Ascending aorta (tissue), 2 donors: ENCODE measurements at regions not wholly inside any gene's neighbourhood (a gene's known extent, or its start where the extent isn't known, plus 50 kb on each side); places are given as distances from the start of the nearest gene placed in this dataset.

Experiments
- DNase-seq, 2 donors: peaks; one replicate each; pipeline ENCODE4 v3.0.0-alpha.2; 2019; ENCODE audit warnings: low spot score in 2 of 2
- H3K27ac ChIP-seq, 2 donors: fragments of 200-600 bp; sonication (generic); one replicate each; pipeline ENCODE4 v1.5.1; 2016 to 2017; ENCODE audit warnings: mild to moderate bottlenecking in 1 of 2
- H3K27me3 ChIP-seq: fragments of 200-600 bp; sonication (generic); one replicate; pipeline ENCODE4 v1.5.1; 2017
- H3K36me3 ChIP-seq, 2 donors: fragments of 200-600 bp; sonication (generic); one replicate each; pipeline ENCODE4 v1.5.1; 2016
- H3K4me1 ChIP-seq, 2 donors: fragments of 200-600 bp; sonication (generic); one replicate each; pipeline ENCODE4 v1.5.1; 2016 to 2017; ENCODE audit warnings: mild to moderate bottlenecking in 1 of 2
- H3K4me3 ChIP-seq, 2 donors: fragments of 200-600 bp; sonication (generic); one replicate each; pipeline ENCODE4 v1.5.1; 2016 to 2017; ENCODE audit warnings: mild to moderate bottlenecking in 1 of 2
- H3K9me3 ChIP-seq, 2 donors: fragments of 200-600 bp; sonication (generic); one replicate each; pipeline ENCODE4 v1.5.1; 2016
- CTCF ChIP-seq, 3 experiments: fragments of 200-600 bp in 2 of 3; fragments of 450-650 bp in 1 of 3; sonication (generic) in 2 of 3; IDR thresholded peaks; one replicate each; pipeline ENCODE4 v1.5.1; 2016 to 2019; ENCODE audit warnings: antibody characterized with exemption in 3 of 3, mild to moderate bottlenecking in 1 of 3, moderate library complexity in 1 of 3
- intact Hi-C: fragments of 100-400 bp; cut with DNase I; formaldehyde crosslinking; loops from one replicate; pipeline ENCODE4 v1.15.1; 2023

GRCh38 chr5:81837667-81838306 is 86.9 kb upstream of the SSBP2 start:
- H3K27ac ChIP-seq = no peak overlapping the region
- H3K4me1 ChIP-seq = no peaks in the 10 kb centered on the region
- no peak overlapping the region for H3K4me3 ChIP-seq
- H3K9me3 ChIP-seq = no peaks in the 10 kb centered on the region
- TF ChIP-seq CTCF (IDR thresholded peaks at IDR 0.05) = no peak
- H3K36me3 ChIP-seq = no peaks in the 10 kb centered on the region
- DNase-seq = no peak
- intact Hi-C loops = loop anchor here (5.0 kb wide), 1 partner anchor 330 kb away; no protein-coding TSS in a partner anchor
- no peaks in the 10 kb centered on the region for H3K27me3 ChIP-seq

- Histone ChIP-seq H3K27ac (no peak overlapping the region), H3K9me3 (no peaks in the 10 kb centered on the region), H3K27me3 (no peaks in the 10 kb centered on the region), H3K4me1 (no peaks in the 10 kb centered on the region), H3K4me3 (no peak overlapping the region), H3K36me3 (no peaks in the 10 kb centered on the region)
- DNase-seq = no peak
- intact Hi-C loops = loop anchor here (5.0 kb wide), 1 partner anchor 329 kb away; no protein-coding TSS in a partner anchor
- TF ChIP-seq CTCF (IDR thresholded peaks at IDR 0.05) = no peak
These were observed 85.0 kb upstream of the SSBP2 start for GRCh38 chr5:81835814-81836367.

GRCh38 chr5:81834021-81834660 is 83.2 kb upstream of the SSBP2 start:
- intact Hi-C loops = no loop called here
- no peak overlapping the region for H3K27ac ChIP-seq
- H3K9me3 ChIP-seq = no peaks in the 10 kb centered on the region
- no peak for DNase-seq
- H3K4me1 ChIP-seq = no peaks in the 10 kb centered on the region
- H3K4me3 ChIP-seq = no peak overlapping the region
- no peak for TF ChIP-seq CTCF (IDR thresholded peaks at IDR 0.05)
- H3K27me3 ChIP-seq = no peaks in the 10 kb centered on the region
- H3K36me3 ChIP-seq = no peaks in the 10 kb centered on the region

GRCh38 chr5:81830596-81830995 is 79.7 kb upstream of the SSBP2 start:
- Histone ChIP-seq H3K4me1 (no peaks in the 10 kb centered on the region), H3K36me3 (no peaks in the 10 kb centered on the region), H3K27me3 (no peaks in the 10 kb centered on the region), H3K9me3 (no peaks in the 10 kb centered on the region), H3K27ac (no peak overlapping the region), H3K4me3 (no peak overlapping the region)
- intact Hi-C loops = no loop called here
- no peak for DNase-seq
- TF ChIP-seq CTCF (IDR thresholded peaks at IDR 0.05) = no peak

- Histone ChIP-seq H3K36me3 (no peaks in the 10 kb centered on the region), H3K4me3 (no peak overlapping the region), H3K4me1 (peaks cover 0 to 5% of the 10 kb centered on the region in 2 donors), H3K27me3 (no peaks in the 10 kb centered on the region), H3K27ac (no peak overlapping the region), H3K9me3 (no peaks in the 10 kb centered on the region)
- TF ChIP-seq CTCF (IDR thresholded peaks at IDR 0.05) = no peak
- intact Hi-C loops = no loop called here
- DNase-seq = no peak
These were observed 78.3 kb upstream of the SSBP2 start for GRCh38 chr5:81829242-81829641.
